ENCODE measurements at regions not wholly inside any gene's neighbourhood (a gene's known extent, or its start where the extent isn't known, plus 50 kb on each side); places are given as distances from the start of the nearest gene placed in this dataset.

DNA sequence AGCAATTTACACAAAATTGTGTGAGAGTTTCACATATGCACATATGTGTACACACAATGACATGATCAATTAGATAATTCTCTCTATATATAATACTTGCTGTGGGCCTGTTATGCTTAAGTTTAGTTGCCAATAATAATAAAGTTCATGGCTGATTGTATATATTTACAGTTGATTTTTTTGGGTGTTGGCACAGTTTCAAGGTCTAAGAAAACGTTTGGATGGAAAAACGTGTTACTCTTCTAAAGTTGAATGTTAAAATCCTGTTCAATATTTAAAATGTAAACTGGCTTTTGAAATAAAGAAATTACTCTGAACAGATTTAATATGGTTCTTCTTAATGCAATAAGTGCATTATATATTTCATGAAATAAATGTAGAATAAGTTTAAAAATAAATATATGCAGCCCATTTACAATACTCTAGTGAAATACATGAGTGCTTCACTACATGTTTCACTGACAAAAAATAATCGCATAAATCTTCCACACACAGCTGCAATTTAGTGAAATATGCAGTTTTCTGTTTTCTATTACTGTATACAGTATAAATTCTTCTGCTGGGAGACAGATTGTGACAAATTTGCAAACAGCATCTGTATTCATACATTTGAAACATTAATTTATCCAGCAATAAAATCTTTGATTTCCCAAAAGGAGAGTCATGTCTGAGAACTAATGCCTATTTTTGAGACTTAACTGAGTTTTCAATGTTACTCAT, 586.9 kb upstream of the KLHL1 start:
- no peak for TF ChIP-seq POLR2A (IDR thresholded peaks at IDR 0.05; ENCODE audit: low read length)
- no peak for TF ChIP-seq GATA1 (IDR thresholded peaks at IDR 0.05; ENCODE audit: low read depth, low read length)

All from erythroblast (primary cell).